GM12878 (cell line): ENCODE measurements at regions not wholly inside any gene's neighbourhood (a gene's known extent, or its start where the extent isn't known, plus 50 kb on each side); places are given as distances from the start of the nearest gene placed in this dataset.

Experiments
- ATAC-seq: fragments of 200-7000 bp; cut with Tn5 transposase; 3 replicates; pipeline ENCODE4 v1.9.1; 2020; ENCODE audit warnings: mild to moderate bottlenecking, moderate library complexity
- BruUV-seq: library from RNA; stranded (reverse); fragments of 400-500 nt; replicated peaks from 2 replicates; lab custom pipeline; 2021; lab: Mats Ljungman, UMichigan
- CTCF ChIA-PET: fragments of 300-600 bp; sonication (Branson Sonifier 250); formaldehyde crosslinking; extraction: SDS; loops from one replicate; lab custom pipeline; 2021; ENCODE audit warnings: inconsistent platforms; lab: Yijun Ruan, JAX
- POLR2A ChIA-PET: fragments of 350-600 bp; formaldehyde crosslinking; extraction: SDS; loops from one replicate; lab custom pipeline; 2021; ENCODE audit warnings: inconsistent platforms; lab: Charles Lee
- RAD21 ChIA-PET: fragments of 300-600 bp; sonication (Branson Sonifier 250); formaldehyde crosslinking; loops from one replicate; lab custom pipeline; 2023; ENCODE audit warnings: antibody characterized with exemption; ENCODE audit not compliant: unreplicated experiment; lab: Charles Lee
- SMC1A ChIA-PET: fragments of 300-600 bp; sonication (Branson Sonifier 250); formaldehyde crosslinking; loops from one replicate; lab custom pipeline; 2023; ENCODE audit not compliant: unreplicated experiment, uncharacterized antibody; lab: Charles Lee
- DNase-seq: peaks from one replicate; pipeline ENCODE4 v3.0.0-alpha.2; 2011; ENCODE audit warnings: low read depth, low spot score
- FAIRE-seq: peaks from 3 replicates; lab custom pipeline; 2011; peaks lifted over from hg19 to GRCh38; lab: Jason Lieb, UNC
- H2AFZ ChIP-seq: 2 replicates; pipeline ENCODE4 v1.6.0; 2011; ENCODE audit warnings: low read depth, low read length, control low read depth; ENCODE audit not compliant: control insufficient read depth
- H3K27ac ChIP-seq: 2 replicates; pipeline ENCODE4 v1.5.1; 2011; ENCODE audit warnings: control low read depth; ENCODE audit not compliant: control insufficient read depth, insufficient read depth
- H3K27me3 ChIP-seq, 2 experiments: replicated peaks in 1 of 2; 2 replicates each; pipeline versions ENCODE4 v1.6.0 to v1.6.1; 2011; ENCODE audit warnings: low read length in 1 of 2; ENCODE audit not compliant: control insufficient read depth in 2 of 2, insufficient read depth in 2 of 2
- H3K36me3 ChIP-seq, 2 experiments: 2 replicates each; pipeline ENCODE4 v1.5.1; 2011; ENCODE audit warnings: low read length in 1 of 2; ENCODE audit not compliant: control insufficient read depth in 2 of 2, insufficient read depth in 2 of 2
- H3K4me1 ChIP-seq: 2 replicates; pipeline ENCODE4 v1.6.1; 2011; ENCODE audit warnings: mild to moderate bottlenecking, low read length, moderate library complexity, mixed read lengths; ENCODE audit not compliant: control insufficient read depth, insufficient read depth
- H3K4me2 ChIP-seq: 2 replicates; pipeline ENCODE4 v1.6.0; 2011; ENCODE audit warnings: control low read depth; ENCODE audit not compliant: control insufficient read depth, insufficient read depth
- H3K4me3 ChIP-seq: fragments of 200-600 bp; sonication (generic); 2 replicates; pipeline ENCODE4 v1.5.1; 2016
- H3K79me2 ChIP-seq: 2 replicates; pipeline ENCODE4 v1.6.0; 2011; ENCODE audit warnings: low read length; ENCODE audit not compliant: control insufficient read depth, insufficient read depth
- H3K9ac ChIP-seq: 2 replicates; pipeline ENCODE4 v1.8.0; 2011; ENCODE audit warnings: low read length, control low read depth, mixed read lengths; ENCODE audit not compliant: control insufficient read depth, insufficient read depth
- H3K9me3 ChIP-seq: replicated peaks from 3 replicates; pipeline ENCODE4 v1.5.1; 2011; ENCODE audit warnings: mild to moderate bottlenecking, low read length; ENCODE audit not compliant: control insufficient read depth, insufficient read depth
- H4K20me1 ChIP-seq: 2 replicates; pipeline ENCODE4 v1.6.0; 2011; ENCODE audit not compliant: control insufficient read depth, insufficient read depth
- CTCF ChIP-seq, 3 experiments: IDR thresholded peaks in 2 of 3; conservative IDR thresholded peaks in 1 of 3; 2 replicates each; pipeline ENCODE4 v1.5.1; 2011; ENCODE audit warnings: low read depth in 3 of 3, low read length in 3 of 3, mild to moderate bottlenecking in 3 of 3, control low read depth in 2 of 3, moderate library complexity in 2 of 3, inconsistent platforms in 1 of 3, mixed read lengths in 1 of 3; ENCODE audit not compliant: control insufficient read depth in 2 of 3, insufficient read depth in 1 of 3; ENCODE audit errors: extremely low read depth in 1 of 3
- WGBS: methylation state at CpG from one replicate; pipeline ENCODE4 v1.1.6; 2016; ENCODE audit warnings: low lambda C conversion rate; ENCODE audit not compliant: insufficient replicate concordance, insufficient coverage; ENCODE audit errors: missing lambda C conversion rate; 5-methylcytosine and 5-hydroxymethylcytosine counted together
- in situ Hi-C: fragments of 300-500 bp; cut with MboI; formaldehyde crosslinking; loops from 9 replicates; pipeline ENCODE4 v1.14.3; 2018; ENCODE audit warnings: mixed read lengths
- intact Hi-C: fragments of 100-400 bp; cut with micrococcal nuclease; formaldehyde crosslinking; loops from one replicate; pipeline ENCODE4 v1.14.2; 2022; ENCODE audit not compliant: unreplicated experiment
- TF ChIP-seq, protein P1 (sequence below): IDR thresholded peaks from 2 replicates; pipeline ENCODE4 v1.6.1; 2012; ENCODE audit warnings: mild to moderate bottlenecking, low read depth, low read length

DNA sequence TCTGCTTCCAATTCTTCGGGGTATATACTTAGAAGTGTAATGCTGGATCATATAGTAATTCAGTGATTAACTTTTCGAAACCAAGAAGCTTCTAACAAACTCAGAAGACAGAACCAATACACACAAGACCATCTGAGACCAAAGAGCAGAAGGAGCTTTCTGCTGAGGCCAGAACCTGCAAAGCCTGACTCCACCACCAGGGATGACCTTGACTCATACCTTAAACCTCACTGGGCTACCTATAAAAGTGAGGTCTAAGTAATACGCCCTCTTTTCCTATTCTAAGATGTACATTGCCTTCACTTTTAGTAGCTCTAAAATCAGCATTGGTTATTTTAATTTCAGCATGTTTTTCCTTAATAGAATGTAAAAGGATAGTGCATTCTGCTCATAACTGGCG lies 84.8 kb downstream of the FOXF2 start:
- 67% methylated on average over 4 of the region's 4 CpGs for WGBS
- POLR2A ChIA-PET = interaction anchor here (1.3 kb wide), 1 partner anchor 12 kb away, joined by 3 read pairs; no protein-coding TSS in a partner anchor
- Histone ChIP-seq H3K27me3 (no peaks in the 10 kb centered on the region), H3K4me2 (no peak overlapping the region), H3K36me3 (no peaks in the 10 kb centered on the region; a peak in 1 of 4 replicates), H3K27ac (no peak overlapping the region), H3K9me3 (no peaks in the 10 kb centered on the region), H2AFZ (no peak overlapping the region), H3K79me2 (no peaks in the 10 kb centered on the region), H3K9ac (no peak overlapping the region), H3K4me1 (peaks cover 21% of the 10 kb centered on the region), H4K20me1 (no peaks in the 10 kb centered on the region), H3K4me3 (no peak overlapping the region)
- RAD21 ChIA-PET = no interaction called here
- SMC1A ChIA-PET = interaction anchor here (0.5 to 8.0 kb wide), 3 partner anchors 9 to 98 kb away, joined by 3 to 111 read pairs (median 4); no protein-coding TSS in a partner anchor
- no TSS peak for BruUV-seq
- ATAC-seq (no peak), FAIRE-seq (no peak), DNase-seq (no peak)
- TF ChIP-seq, protein P1, sequence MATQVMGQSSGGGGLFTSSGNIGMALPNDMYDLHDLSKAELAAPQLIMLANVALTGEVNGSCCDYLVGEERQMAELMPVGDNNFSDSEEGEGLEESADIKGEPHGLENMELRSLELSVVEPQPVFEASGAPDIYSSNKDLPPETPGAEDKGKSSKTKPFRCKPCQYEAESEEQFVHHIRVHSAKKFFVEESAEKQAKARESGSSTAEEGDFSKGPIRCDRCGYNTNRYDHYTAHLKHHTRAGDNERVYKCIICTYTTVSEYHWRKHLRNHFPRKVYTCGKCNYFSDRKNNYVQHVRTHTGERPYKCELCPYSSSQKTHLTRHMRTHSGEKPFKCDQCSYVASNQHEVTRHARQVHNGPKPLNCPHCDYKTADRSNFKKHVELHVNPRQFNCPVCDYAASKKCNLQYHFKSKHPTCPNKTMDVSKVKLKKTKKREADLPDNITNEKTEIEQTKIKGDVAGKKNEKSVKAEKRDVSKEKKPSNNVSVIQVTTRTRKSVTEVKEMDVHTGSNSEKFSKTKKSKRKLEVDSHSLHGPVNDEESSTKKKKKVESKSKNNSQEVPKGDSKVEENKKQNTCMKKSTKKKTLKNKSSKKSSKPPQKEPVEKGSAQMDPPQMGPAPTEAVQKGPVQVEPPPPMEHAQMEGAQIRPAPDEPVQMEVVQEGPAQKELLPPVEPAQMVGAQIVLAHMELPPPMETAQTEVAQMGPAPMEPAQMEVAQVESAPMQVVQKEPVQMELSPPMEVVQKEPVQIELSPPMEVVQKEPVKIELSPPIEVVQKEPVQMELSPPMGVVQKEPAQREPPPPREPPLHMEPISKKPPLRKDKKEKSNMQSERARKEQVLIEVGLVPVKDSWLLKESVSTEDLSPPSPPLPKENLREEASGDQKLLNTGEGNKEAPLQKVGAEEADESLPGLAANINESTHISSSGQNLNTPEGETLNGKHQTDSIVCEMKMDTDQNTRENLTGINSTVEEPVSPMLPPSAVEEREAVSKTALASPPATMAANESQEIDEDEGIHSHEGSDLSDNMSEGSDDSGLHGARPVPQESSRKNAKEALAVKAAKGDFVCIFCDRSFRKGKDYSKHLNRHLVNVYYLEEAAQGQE = no peak
- peak in 2 of 3 experiments; percentile 20 to 24; a peak in 1 of 6 replicates for TF ChIP-seq CTCF (IDR thresholded peaks at IDR 0.05 in 2 of 3, conservative IDR thresholded peaks at IDR 0.05 in 1 of 3; ENCODE audit: control insufficient read depth in 2 of 3, extremely low read depth in 1 of 3, insufficient read depth in 1 of 3, low read depth in 3 of 3, low read length in 3 of 3)
- CTCF ChIA-PET = interaction anchor here (0.5 to 1.0 kb wide), 3 partner anchors 9 to 1251 kb away, joined by 3 read pairs; no protein-coding TSS in a partner anchor
- intact Hi-C loops (no loop called here), in situ Hi-C loops (no loop called here)
